Ishikawa (cell line): ENCODE measurements at regions not wholly inside any gene's neighbourhood (a gene's known extent, or its start where the extent isn't known, plus 50 kb on each side); places are given as distances from the start of the nearest gene placed in this dataset.

ENCODE experiments used
- EGR1 ChIP-seq: IDR thresholded peaks from 2 replicates; pipeline ENCODE4 v1.6.1; 2012
- EP300 ChIP-seq: IDR thresholded peaks from 2 replicates; pipeline ENCODE4 v1.6.1; 2012; ENCODE audit warnings: borderline replicate concordance
- FOXM1 ChIP-seq: IDR thresholded peaks from 2 replicates; pipeline ENCODE4 v1.6.1; 2012; ENCODE audit warnings: low read depth, borderline replicate concordance
- NFIC ChIP-seq: IDR thresholded peaks from 2 replicates; pipeline ENCODE4 v1.6.1; 2012
- TAF1 ChIP-seq: IDR thresholded peaks from 2 replicates; pipeline ENCODE4 v1.6.1; 2012; ENCODE audit warnings: low read depth, mild to moderate bottlenecking
- TEAD4 ChIP-seq: IDR thresholded peaks from 2 replicates; pipeline ENCODE4 v1.6.1; 2012
- YY1 ChIP-seq: IDR thresholded peaks from 2 replicates; pipeline ENCODE4 v1.6.1; 2012; ENCODE audit warnings: low read depth
- TF ChIP-seq, protein P1 (sequence below): IDR thresholded peaks from 2 replicates; pipeline ENCODE4 v1.6.1; 2012
- TF ChIP-seq, protein P2 (sequence below): IDR thresholded peaks from 2 replicates; pipeline ENCODE4 v1.6.1; 2012; ENCODE audit warnings: low read depth, mild to moderate bottlenecking

DNA sequence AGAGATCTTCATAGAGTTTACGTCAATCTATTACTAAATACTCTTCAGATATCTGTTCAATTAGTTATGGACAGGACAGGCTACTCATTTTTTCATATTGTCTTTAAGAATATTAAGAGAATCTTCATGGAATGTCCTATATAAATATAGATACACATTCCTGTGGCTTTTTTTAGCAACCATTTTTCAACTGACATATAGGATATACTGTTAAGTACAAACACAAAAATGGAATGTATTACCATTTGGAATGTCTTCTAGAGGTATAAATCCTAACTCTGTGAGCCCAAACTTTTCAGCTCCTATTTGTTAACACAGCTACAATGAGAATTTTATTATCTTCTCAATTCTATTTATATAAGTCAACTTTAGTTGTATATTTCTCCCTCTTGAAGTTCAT lies 239.6 kb upstream of the DEFB112 start:
- no peak for TF ChIP-seq TEAD4
- no peak for TF ChIP-seq EP300
- TF ChIP-seq YY1 = no peak
- no peak for TF ChIP-seq NFIC
- TF ChIP-seq, protein P1, sequence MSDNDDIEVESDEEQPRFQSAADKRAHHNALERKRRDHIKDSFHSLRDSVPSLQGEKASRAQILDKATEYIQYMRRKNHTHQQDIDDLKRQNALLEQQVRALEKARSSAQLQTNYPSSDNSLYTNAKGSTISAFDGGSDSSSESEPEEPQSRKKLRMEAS = no peak
- no peak for TF ChIP-seq FOXM1
- TF ChIP-seq EGR1 = no peak
- no peak for TF ChIP-seq TAF1
- TF ChIP-seq, protein P2, sequence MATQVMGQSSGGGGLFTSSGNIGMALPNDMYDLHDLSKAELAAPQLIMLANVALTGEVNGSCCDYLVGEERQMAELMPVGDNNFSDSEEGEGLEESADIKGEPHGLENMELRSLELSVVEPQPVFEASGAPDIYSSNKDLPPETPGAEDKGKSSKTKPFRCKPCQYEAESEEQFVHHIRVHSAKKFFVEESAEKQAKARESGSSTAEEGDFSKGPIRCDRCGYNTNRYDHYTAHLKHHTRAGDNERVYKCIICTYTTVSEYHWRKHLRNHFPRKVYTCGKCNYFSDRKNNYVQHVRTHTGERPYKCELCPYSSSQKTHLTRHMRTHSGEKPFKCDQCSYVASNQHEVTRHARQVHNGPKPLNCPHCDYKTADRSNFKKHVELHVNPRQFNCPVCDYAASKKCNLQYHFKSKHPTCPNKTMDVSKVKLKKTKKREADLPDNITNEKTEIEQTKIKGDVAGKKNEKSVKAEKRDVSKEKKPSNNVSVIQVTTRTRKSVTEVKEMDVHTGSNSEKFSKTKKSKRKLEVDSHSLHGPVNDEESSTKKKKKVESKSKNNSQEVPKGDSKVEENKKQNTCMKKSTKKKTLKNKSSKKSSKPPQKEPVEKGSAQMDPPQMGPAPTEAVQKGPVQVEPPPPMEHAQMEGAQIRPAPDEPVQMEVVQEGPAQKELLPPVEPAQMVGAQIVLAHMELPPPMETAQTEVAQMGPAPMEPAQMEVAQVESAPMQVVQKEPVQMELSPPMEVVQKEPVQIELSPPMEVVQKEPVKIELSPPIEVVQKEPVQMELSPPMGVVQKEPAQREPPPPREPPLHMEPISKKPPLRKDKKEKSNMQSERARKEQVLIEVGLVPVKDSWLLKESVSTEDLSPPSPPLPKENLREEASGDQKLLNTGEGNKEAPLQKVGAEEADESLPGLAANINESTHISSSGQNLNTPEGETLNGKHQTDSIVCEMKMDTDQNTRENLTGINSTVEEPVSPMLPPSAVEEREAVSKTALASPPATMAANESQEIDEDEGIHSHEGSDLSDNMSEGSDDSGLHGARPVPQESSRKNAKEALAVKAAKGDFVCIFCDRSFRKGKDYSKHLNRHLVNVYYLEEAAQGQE = no peak
